ENCODE measurements at regions not wholly inside any gene's neighbourhood (a gene's known extent, or its start where the extent isn't known, plus 50 kb on each side); places are given as distances from the start of the nearest gene placed in this dataset.

DNA sequence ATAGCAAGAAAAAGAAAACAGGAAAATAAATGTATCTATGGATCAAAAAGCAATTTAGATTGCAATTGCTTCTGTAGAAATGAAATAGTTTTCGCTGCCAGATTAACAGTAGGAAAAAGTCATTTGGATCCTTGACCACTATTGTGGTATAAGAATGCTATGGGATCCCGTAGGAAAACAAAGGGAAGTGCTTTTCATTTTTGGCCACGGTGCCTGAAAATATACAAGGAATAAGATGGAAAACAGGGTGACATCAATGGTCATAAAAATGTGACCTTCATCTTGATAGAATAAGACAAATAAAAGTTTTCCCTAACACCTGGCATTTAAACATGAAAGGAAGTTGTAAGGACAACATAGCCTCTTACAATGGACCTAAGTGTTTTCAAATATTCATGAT lies 622.8 kb downstream of the DACH1 start:
- TF ChIP-seq, protein P1, sequence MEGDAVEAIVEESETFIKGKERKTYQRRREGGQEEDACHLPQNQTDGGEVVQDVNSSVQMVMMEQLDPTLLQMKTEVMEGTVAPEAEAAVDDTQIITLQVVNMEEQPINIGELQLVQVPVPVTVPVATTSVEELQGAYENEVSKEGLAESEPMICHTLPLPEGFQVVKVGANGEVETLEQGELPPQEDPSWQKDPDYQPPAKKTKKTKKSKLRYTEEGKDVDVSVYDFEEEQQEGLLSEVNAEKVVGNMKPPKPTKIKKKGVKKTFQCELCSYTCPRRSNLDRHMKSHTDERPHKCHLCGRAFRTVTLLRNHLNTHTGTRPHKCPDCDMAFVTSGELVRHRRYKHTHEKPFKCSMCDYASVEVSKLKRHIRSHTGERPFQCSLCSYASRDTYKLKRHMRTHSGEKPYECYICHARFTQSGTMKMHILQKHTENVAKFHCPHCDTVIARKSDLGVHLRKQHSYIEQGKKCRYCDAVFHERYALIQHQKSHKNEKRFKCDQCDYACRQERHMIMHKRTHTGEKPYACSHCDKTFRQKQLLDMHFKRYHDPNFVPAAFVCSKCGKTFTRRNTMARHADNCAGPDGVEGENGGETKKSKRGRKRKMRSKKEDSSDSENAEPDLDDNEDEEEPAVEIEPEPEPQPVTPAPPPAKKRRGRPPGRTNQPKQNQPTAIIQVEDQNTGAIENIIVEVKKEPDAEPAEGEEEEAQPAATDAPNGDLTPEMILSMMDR (IDR thresholded peaks at IDR 0.05) = no peak
- no peak for TF ChIP-seq POLR2A (IDR thresholded peaks at IDR 0.05)
